Osteocyte (in vitro differentiated cells): ENCODE measurements at regions not wholly inside any gene's neighbourhood (a gene's known extent, or its start where the extent isn't known, plus 50 kb on each side); places are given as distances from the start of the nearest gene placed in this dataset.

Source experiments
- DNase-seq: peaks from one replicate; pipeline ENCODE4 v3.0.0; 2021; ENCODE audit warnings: mixed read lengths; ENCODE audit not compliant: unreplicated experiment; ENCODE audit errors: extremely low spot score
- H3K27ac Mint-ChIP-seq: one replicate; pipeline ENCODE4 v1.8.0; 2021; ENCODE audit warnings: mild to moderate bottlenecking, mixed read lengths; ENCODE audit not compliant: unreplicated experiment
- H3K27me3 Mint-ChIP-seq: one replicate; pipeline ENCODE4 v1.8.0; 2021; ENCODE audit warnings: mixed read lengths; ENCODE audit not compliant: unreplicated experiment
- H3K36me3 Mint-ChIP-seq: one replicate; pipeline ENCODE4 v1.8.0; 2021; ENCODE audit warnings: mixed read lengths; ENCODE audit not compliant: unreplicated experiment
- H3K4me1 Mint-ChIP-seq: one replicate; pipeline ENCODE4 v1.8.0; 2021; ENCODE audit warnings: mixed read lengths; ENCODE audit not compliant: unreplicated experiment
- H3K4me3 Mint-ChIP-seq: one replicate; pipeline ENCODE4 v1.8.0; 2021; ENCODE audit warnings: mild to moderate bottlenecking, moderate library complexity, mixed read lengths; ENCODE audit not compliant: unreplicated experiment
- H3K9me3 Mint-ChIP-seq: one replicate; pipeline ENCODE4 v1.8.0; 2021; ENCODE audit warnings: mixed read lengths; ENCODE audit not compliant: unreplicated experiment
- TF ChIP-seq, protein P1 (sequence below): fragments of 200-600 bp; sonication (generic); IDR thresholded peaks from 2 replicates; pipeline ENCODE4 v1.5.0; 2021; ENCODE audit warnings: antibody characterized with exemption, mild to moderate bottlenecking, moderate library complexity

DNA sequence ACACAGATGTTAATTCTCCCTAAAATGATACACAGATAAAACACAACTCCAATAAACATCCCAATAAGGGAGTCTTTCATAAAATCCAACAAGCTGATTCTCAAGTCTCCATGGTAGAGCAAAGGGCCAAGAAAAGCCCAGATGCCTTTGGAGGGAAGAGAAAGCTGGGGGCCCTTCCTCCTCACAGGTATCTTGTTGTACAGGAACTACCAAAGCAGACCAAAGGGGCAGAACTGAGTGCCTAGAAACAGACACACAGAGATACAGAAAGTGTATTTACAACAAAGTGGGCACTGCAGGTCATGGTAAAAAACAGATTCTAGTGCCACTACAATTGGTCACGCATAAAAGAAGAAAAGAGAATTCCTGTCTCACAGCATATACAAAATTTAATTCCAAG, 87.2 kb upstream of the NSMCE3 start:
- Mint-ChIP-seq H3K36me3 (no peaks in the 10 kb centered on the region), H3K9me3 (no peaks in the 10 kb centered on the region), H3K27me3 (no peaks in the 10 kb centered on the region), H3K27ac (no peak overlapping the region), H3K4me3 (no peak overlapping the region), H3K4me1 (no peaks in the 10 kb centered on the region)
- DNase-seq = no peak
- TF ChIP-seq, protein P1, sequence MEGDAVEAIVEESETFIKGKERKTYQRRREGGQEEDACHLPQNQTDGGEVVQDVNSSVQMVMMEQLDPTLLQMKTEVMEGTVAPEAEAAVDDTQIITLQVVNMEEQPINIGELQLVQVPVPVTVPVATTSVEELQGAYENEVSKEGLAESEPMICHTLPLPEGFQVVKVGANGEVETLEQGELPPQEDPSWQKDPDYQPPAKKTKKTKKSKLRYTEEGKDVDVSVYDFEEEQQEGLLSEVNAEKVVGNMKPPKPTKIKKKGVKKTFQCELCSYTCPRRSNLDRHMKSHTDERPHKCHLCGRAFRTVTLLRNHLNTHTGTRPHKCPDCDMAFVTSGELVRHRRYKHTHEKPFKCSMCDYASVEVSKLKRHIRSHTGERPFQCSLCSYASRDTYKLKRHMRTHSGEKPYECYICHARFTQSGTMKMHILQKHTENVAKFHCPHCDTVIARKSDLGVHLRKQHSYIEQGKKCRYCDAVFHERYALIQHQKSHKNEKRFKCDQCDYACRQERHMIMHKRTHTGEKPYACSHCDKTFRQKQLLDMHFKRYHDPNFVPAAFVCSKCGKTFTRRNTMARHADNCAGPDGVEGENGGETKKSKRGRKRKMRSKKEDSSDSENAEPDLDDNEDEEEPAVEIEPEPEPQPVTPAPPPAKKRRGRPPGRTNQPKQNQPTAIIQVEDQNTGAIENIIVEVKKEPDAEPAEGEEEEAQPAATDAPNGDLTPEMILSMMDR = no peak

DNA sequence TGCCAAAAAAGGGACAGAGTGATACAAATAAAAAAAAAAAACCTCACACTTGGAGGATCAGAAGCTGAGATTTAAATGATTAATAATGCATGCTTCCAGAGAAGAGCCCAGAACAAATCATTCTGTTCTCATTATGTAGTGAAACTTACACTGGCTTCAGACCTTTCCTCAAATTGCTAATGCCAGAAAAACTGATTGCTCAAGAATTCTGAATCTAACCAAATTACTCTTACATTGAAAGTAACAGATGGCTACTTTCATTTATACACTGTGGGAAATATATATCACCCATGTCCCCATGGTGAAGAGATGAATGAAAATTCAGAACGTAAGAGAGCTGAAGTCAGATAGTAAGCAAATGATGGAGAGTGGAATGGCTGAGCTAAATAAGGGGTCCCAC, 85.9 kb upstream of the NSMCE3 start:
- Mint-ChIP-seq H3K27me3 (no peaks in the 10 kb centered on the region), H3K27ac (no peak overlapping the region), H3K4me3 (no peak overlapping the region), H3K9me3 (no peaks in the 10 kb centered on the region), H3K36me3 (no peaks in the 10 kb centered on the region), H3K4me1 (no peaks in the 10 kb centered on the region)
- TF ChIP-seq, protein P1 = no peak
- DNase-seq = no peak

DNA sequence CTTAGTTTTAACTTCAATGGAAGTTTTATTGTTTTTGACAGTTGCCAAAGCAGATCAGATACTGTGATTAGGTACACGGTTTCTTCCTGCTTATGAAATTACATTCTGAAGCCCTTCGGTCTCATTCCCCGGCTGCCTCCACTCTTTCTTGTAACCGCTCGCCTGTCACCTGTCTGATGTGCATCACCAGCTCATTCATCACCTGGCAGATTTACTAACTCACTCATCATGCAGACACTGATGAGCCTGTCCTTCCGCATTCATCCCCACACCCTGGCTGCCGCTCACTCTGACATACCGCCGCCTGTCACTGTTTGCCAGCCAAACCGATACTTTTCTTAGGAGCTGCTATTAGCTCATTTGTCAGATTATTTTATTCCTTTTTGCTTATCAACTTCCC, 82.8 kb upstream of the NSMCE3 start:
- H3K4me1 Mint-ChIP-seq = peaks cover 5% of the 10 kb centered on the region
- no peaks in the 10 kb centered on the region for H3K27me3 Mint-ChIP-seq

DNA sequence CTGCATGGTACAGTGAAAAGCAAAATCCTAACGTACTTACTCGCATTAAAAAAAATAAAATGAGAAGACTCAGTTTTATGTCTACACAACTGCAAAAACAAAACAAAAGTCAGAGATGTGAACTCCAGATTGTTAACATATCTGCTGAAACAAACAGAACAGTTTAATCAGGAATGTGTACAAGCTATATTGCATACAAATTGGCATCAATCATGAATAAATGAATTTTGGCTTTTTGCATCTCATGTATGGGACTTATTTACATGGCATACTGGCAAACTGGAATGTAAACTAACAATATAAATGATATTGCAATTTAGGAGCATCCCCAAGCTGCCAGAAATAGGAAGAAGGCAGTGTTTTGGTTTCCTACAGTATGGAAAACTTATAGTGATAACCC, 79.6 kb upstream of the NSMCE3 start:
- H3K4me1 Mint-ChIP-seq = peaks cover 5% of the 10 kb centered on the region
- no peaks in the 10 kb centered on the region for H3K36me3 Mint-ChIP-seq
- no peak overlapping the region for H3K27ac Mint-ChIP-seq
- DNase-seq = no peak
- H3K27me3 Mint-ChIP-seq = no peaks in the 10 kb centered on the region
- H3K9me3 Mint-ChIP-seq = no peaks in the 10 kb centered on the region
- TF ChIP-seq, protein P1 = no peak
- H3K4me3 Mint-ChIP-seq = no peak overlapping the region

More for the DNA sequence above, 82.8 kb upstream of the NSMCE3 start:
- Mint-ChIP-seq H3K36me3 (no peaks in the 10 kb centered on the region), H3K9me3 (no peaks in the 10 kb centered on the region), H3K4me3 (no peak overlapping the region), H3K27ac (no peak overlapping the region)
- no peak for DNase-seq
- TF ChIP-seq, protein P1 = no peak

DNA sequence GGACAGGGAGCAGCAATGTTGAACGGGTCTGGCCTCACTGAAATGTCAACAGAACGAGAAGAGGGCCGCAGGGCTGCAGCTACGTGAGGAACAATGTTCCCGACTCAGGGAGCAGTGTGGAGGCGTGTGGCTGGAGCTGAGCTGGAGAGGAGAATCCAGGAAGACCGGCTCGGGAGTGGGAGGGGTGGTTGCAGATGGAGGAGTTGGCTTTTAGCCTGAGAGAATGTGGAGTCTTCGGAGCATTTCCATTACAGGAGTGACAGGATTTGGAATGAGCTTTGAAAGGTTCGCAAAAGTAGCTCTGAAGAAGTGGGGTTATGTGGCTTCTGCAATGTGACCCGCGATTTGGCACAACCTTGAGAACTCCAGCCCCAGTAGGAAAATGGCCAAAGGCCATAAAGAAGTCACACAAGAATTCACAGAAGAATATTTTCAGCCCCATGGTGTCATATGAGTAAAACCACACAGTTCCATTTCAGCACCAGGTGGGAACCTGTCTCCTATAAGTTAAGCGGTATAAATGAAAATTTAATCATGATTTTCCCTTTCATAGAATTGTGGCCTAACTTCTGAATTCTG, 78.8 kb upstream of the NSMCE3 start:
- peaks cover 5% of the 10 kb centered on the region for H3K4me1 Mint-ChIP-seq
- H3K27me3 Mint-ChIP-seq = no peaks in the 10 kb centered on the region
- H3K9me3 Mint-ChIP-seq = no peaks in the 10 kb centered on the region
- no peak for DNase-seq
- H3K4me3 Mint-ChIP-seq = no peak overlapping the region
- TF ChIP-seq, protein P1 = no peak
- H3K36me3 Mint-ChIP-seq = no peaks in the 10 kb centered on the region
- H3K27ac Mint-ChIP-seq = no peak overlapping the region
